HG03432 (cell line): ENCODE measurements at regions not wholly inside any gene's neighbourhood (a gene's known extent, or its start where the extent isn't known, plus 50 kb on each side); places are given as distances from the start of the nearest gene placed in this dataset.

Experiments
- ATAC-seq: cut with Tn5 transposase; IDR thresholded peaks from one replicate; pipeline ENCODE4 v1.9.1; 2021; ENCODE audit warnings: mild to moderate bottlenecking, moderate library complexity; ENCODE audit not compliant: unreplicated experiment

- ATAC-seq = no peak
These were observed 254.6 kb downstream of the MEIS1 start for GRCh38 chr2:66689456-66690051.

GRCh38 chr2:66691031-66691965 is 256.4 kb downstream of the MEIS1 start:
- no peak for ATAC-seq

- no peak for ATAC-seq
These were observed 257.7 kb downstream of the MEIS1 start for GRCh38 chr2:66692521-66693054.

GRCh38 chr2:66693076-66693965 is 258.4 kb downstream of the MEIS1 start:
- ATAC-seq = no peak

- ATAC-seq = no peak
These were observed 259.3 kb downstream of the MEIS1 start for GRCh38 chr2:66694087-66694860.

GRCh38 chr2:66695226-66695735 is 260.4 kb downstream of the MEIS1 start:
- ATAC-seq = no peak

GRCh38 chr2:66696374-66696773 is 261.4 kb downstream of the MEIS1 start:
- no peak for ATAC-seq

- ATAC-seq = no peak
These were observed 262.0 kb downstream of the MEIS1 start for GRCh38 chr2:66696886-66697285.

- ATAC-seq = no peak
These were observed 262.4 kb downstream of the MEIS1 start for GRCh38 chr2:66697366-66697765.

- ATAC-seq = no peak
These were observed 263.2 kb downstream of the MEIS1 start for GRCh38 chr2:66698091-66698490.

GRCh38 chr2:66698576-66699239 is 263.8 kb downstream of the MEIS1 start:
- no peak for ATAC-seq

- ATAC-seq = no peak
These were observed 264.5 kb downstream of the MEIS1 start for GRCh38 chr2:66699416-66699792.

- no peak for ATAC-seq
These were observed 265.1 kb downstream of the MEIS1 start for GRCh38 chr2:66699793-66700676.

GRCh38 chr2:66700677-66701066 is 265.7 kb downstream of the MEIS1 start:
- ATAC-seq = no peak

GRCh38 chr2:66701251-66701650 is 266.3 kb downstream of the MEIS1 start:
- no peak for ATAC-seq

- no peak for ATAC-seq
These were observed 266.7 kb downstream of the MEIS1 start for GRCh38 chr2:66701656-66702055.

GRCh38 chr2:66702301-66702700 is 267.4 kb downstream of the MEIS1 start:
- ATAC-seq = no peak

GRCh38 chr2:66704786-66705185 is 269.9 kb downstream of the MEIS1 start:
- ATAC-seq = no peak

GRCh38 chr2:66714610-66715009 is 279.7 kb downstream of the MEIS1 start:
- no peak for ATAC-seq
